GM18508 (cell line): ENCODE measurements at regions not wholly inside any gene's neighbourhood (a gene's known extent, or its start where the extent isn't known, plus 50 kb on each side); places are given as distances from the start of the nearest gene placed in this dataset.
"Not testable (repeated sequence)": the region's sequence is repeated elsewhere in the genome, so short reads cannot be mapped to it uniquely, and the experiment has no call there.

Experiments used
- ATAC-seq: cut with Tn5 transposase; IDR thresholded peaks from one replicate; pipeline ENCODE4 v1.9.1; 2021; ENCODE audit warnings: moderate number of reproducible peaks; ENCODE audit not compliant: insufficient read depth, unreplicated experiment

DNA sequence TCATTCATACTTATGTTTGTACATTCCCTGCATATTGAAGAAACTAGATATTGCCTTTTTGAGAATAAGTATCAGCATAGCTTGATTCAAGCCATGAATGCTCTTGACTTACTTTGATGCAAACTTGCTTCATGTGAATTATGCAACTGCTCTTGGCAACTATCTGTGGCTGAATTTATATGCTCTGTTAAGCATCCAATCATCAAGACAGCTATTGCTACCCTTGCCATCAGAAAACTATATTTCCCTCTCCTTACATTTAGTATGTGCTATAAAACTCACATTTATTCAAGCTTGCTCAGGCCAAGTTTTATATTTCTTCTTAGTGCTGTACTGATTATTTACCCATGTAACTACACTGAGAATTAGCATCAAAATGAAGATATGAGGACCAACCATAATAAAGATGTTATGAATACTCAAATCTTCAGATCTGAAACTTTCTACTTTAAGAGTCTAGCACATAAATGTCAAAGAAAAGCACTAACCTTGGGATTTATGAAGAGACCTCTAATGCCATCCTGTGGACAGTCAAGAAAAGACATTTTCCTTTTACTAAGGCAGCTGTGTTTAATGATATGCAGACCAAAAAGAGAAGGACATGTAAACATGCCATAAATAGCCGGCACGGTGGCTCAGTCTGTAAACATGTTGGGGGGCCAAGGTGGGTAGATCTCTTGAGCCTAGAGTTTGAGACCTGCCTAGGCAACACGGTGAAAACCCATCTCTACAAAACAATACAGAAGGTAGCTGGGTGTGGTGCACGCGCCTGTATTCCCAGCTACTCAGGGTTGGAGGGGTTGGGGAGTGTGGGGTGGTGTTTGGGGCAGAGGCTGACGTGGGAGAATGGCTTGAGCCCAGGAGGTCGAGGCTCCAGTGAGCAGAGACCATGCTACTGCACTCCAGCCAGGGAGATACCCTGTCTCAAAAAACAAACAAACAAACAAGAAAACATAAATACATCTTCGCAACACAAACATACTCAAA lies 267.0 kb upstream of the TYRP1 start:
- no peak for ATAC-seq

DNA sequence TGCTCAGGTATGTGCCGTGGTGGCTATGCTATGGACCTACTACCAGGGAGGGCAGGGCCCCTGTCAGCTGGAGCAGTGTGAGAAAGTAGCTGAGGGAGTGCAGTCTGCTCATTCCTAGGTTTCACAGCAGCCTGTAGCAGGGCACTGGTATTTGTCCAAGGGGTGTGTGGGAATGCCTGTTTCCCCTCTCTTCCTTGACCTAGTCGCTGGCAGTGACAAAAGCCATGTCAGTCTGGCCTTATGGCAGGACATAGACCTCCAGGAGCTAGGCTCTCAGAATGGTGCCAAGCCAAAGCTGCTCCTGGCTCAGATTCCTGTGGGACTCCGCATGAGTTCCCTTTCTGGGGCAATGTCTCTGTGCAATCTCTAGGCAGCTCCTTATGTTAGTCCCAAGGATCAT lies 253.9 kb upstream of the TYRP1 start:
- no peak for ATAC-seq

DNA sequence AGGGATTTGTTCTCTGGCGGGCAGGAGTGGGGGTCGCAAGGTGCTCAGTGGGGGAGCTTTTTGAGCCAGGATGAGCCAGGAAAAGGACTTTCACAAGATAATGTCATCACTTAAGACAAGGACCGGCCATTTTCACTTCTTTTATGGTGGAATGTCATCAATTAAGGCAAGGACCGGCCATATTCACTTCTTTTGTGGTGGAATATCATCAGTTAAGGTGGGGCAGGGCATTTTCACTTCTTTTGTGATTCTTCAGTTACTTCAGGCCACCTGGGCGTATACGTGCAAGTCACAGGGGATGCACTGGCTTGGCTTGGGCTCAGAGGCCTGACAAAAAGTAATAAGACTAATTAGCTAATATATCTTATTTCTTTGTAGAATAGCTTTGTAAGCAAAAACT lies 252.1 kb upstream of the TYRP1 start:
- not testable (repeated sequence) for ATAC-seq

DNA sequence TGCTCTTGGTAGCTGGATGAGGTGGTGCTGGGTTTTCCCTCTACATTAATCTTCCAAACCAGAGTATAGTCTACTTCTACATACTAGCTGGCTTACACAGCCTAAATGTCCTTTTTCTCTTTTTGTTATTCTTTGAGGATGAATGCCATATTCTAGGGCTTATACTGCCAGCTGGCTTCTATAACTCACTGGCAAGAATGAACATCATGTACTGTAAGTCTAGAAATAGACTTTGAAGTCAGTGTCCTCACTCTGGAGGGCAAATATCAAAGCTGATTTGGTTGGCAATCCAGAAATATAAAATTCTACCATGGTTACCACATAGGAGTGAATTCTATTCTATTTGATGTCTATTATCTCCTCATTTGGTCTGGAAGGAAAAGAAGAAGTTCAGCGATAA lies 251.7 kb upstream of the TYRP1 start:
- no peak for ATAC-seq

DNA sequence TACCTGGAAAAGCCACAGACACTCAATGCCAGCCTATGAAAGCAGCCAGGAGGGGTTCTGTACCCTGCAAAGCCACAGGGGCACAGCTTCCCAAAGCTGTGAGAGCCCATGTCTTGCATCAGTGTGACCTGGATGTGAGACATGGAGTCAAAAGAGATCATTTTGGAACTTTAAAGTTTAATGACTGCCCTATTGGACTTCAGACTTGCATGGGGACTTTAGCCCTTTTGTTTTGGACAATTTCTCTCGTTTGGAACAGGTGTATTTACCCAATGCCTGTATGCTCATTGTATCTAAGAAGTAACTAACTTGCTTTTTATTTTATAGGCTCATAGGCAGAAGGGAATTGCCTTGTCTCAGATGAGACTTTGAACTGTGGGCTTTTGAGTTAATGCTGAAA lies 244.9 kb upstream of the TYRP1 start:
- ATAC-seq, result no peak

DNA sequence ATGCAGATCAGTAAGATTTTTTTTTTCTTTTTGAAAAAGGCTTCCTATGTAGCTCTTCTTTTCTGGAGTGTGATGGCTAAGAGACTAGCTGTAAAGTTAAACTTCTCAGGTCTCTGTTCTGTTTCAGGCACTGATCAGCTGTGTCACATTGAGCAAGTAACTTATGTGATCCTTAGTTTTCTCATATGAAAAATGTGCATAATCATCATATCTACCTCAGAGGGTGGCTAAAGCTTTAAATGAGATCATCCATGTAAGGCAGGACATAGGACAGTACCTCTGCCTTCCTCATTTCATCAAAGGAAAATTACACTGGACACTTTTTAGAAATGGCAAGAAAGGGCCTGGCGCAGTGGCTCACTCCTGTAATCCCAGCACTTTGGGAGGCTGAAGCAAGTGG lies 235.9 kb upstream of the TYRP1 start:
- ATAC-seq, result no peak

DNA sequence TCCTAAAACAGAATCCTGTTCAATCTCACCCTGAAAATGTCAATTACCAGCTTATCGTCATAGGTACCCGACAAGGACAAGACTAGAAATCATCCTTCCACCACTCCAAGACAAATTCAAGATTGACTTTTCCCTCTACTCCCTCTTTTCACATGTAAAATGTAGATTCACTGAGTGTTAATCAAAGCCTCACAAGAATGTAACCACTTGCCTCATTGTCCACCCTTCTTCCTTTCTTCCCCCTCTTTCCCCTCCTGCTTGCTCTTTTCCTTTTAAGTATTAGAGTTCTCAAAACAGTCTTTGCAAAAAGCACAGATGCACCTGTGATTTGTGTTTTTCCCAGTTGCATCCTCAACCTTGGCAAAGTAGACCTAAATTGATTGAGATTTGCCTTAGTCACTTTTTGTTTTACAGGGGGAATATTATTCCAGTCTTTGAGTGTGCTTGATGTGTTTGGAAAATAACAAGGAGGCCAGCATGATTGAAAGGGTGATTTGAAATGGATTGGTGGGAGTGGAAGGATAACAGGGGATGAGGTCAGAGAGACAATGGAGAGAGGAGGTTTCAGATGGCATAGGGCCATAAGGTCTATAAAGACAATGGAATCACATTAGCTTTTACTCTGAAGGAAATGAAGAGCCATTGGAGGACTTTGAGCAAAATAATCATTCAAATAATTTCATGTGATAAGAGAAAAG lies 231.3 kb upstream of the TYRP1 start:
- ATAC-seq, result no peak

DNA sequence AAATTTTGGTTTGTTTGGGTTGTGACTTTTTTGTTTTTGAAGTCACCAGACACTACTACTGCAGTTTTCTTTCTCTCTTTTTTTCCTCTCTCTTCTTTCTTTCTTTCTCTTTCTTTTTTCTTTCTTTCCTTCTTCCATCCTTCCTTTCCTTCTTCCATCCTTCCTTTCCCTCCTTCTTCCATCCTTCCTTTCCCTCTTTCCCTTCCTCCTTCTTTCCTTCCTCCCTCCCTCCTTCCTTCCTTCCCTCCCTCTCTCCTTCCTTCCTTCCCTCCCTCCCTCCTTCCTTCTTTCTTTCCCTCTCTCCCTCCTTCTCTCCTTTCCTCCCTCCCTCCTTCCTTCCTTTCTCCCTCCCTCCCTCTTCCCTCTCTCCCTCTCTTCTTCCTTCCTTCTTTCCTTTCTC lies 230.3 kb upstream of the TYRP1 start:
- no peak for ATAC-seq

DNA sequence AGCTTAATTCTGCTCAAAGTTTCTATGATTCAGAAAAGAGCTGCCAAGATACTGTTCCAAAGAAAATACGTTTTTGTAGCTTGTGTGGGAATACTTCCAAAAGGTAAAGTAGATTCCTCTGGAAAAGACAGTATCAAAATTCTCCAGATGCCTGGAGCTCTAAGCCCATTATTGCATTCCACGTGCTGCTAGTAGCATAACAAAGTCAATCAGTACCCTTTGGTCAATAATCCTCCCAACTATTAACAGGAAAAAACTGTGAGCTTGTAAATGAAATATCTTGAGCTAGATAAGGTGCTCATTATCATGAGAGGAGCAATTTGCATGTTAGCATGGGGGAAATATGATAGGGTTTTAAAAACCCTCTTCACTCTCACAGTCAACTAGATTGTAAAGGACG lies 229.5 kb upstream of the TYRP1 start:
- ATAC-seq, result no peak

DNA sequence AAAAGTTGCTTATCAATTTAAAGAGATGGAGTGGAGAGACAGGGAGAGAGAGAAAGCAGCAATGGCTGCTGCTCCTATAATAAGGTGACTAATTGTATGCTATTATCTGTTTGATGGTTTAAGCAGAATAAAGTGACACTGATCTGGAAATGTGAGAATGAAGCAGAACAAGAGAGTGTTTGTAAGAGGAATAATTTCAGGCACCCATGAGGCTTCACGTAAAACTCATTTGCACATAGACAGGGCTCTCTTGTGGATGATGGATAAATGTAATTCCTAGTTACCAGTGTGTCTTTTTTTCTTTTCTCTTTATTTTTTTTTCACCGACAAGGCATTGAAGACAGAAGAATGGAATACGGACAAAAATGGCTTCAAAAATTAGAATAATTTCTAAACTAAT lies 228.8 kb upstream of the TYRP1 start:
- ATAC-seq, result no peak

DNA sequence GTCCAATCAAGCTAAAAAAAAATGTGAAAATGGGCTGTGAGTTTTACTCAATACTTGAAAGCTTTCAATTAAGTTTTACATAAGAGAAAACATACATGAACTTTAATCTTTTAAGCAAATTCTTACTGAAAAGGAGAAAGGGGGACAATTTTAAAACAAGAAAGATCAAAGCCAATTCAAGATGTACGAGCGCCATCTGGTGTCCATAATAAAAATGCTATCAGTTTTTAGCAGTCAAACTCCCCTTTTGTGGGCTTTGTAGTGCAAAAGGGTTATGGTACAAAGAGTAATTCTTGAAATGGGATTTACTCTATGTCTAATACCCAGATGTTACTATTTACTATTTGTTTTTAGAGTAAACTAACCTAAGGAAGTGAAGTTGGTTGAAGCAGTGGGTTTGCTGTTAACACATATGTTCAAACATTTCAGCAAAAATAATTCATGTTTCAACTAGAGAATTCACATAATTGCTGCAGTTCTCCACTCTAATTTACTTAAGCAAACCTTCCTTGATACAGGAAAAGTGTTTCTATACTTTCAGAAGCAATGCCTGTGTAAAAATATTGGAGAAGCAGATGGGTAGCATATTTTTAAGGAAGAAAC lies 228.2 kb upstream of the TYRP1 start:
- no peak for ATAC-seq

DNA sequence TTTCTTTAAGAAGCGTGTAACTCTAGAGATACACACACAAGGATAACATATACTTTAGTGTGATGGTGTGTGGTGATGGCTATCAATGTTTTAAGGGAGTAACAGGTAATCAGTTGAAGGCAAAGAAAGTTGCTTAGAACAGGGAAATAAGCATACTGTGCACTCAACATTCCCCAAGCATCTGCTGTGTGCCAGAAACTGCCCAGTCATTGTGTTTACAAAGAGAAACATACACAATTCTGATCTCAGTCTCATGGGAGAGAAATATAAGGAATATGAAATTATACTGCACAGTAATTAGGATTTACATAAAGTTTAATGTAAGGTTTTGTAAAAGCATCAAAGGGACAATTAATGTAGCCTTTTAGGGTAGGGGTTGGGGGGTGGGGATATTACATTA lies 224.1 kb upstream of the TYRP1 start:
- no peak for ATAC-seq

DNA sequence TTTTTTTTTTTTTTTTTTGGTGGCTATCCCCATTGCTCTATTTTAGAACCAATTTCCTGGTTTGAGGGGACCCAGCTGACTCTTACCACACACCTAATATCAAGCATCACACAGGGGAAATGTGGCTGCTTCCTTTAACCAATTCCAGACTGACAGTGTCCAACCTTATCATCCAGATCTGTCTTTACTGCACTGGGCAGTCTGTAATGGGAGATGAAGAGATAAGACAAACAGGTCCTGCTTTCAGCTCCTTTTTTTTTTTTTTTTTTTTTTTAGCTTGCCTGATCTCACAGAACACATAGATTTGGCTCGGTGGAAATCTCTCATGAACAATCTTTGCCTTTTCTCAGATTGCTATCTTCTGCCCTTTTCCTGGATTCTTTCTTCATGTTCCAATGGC lies 198.8 kb upstream of the TYRP1 start:
- ATAC-seq, result no peak

DNA sequence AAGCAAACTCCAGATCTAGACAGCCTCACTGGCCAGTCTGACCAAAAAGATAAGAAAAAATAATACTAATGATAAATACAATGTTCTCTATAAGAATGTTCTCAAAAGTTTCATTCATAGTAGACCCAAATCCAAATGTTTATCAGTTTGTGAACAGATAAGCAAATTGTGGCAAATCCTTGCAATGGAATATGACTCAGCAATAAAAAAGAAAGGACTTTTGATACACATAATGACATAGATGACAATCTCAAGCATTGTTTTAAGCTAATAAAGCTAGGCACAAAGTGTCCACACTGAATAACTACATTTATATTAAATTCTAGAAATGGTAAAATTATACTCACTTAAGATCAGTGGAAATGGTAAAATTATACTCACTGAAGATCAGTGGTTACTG lies 195.4 kb upstream of the TYRP1 start:
- no peak for ATAC-seq

DNA sequence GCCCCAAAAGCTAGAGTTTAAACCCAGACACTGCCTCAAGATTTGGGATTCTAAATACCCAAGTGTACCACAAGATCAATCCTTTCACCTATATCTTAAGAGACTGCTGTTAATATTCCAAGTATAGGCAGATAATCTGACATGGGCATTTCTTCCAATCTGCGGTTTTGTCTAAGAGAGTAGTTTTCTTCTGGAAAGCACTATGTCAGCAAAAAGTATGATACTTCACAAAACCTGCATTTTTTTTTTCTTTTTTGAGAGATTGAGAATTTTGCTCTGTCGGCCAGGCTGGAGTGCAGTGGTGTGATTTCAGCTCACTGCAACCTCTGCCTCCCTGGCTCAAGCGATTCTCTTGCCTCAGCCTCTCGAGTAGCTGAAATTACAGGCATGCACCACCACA lies 190.7 kb upstream of the TYRP1 start:
- no peak for ATAC-seq

DNA sequence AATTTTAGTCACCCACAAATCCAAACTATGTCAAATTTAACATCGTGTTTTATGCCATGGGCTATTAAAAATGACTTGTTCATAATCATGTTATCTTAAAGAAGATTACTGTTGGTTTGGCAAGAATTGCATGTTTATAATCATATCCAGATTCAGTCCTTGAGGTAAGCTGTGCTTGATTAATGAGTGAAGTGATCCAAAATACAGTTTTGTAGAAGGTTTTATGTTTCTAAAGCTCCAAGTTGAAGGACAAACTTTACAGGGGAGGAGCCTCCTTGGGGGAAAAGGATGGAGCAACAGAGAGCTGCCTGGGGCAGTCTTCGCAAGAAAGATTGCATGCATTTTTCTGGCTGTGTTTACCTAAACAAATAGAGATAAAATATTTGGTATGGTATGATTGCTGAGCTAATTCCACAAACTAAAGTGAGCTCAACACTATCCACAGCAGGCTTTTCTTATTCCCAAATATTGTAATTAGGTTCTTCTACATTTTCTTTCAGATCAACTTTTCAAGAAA lies 189.5 kb upstream of the TYRP1 start:
- no peak for ATAC-seq

DNA sequence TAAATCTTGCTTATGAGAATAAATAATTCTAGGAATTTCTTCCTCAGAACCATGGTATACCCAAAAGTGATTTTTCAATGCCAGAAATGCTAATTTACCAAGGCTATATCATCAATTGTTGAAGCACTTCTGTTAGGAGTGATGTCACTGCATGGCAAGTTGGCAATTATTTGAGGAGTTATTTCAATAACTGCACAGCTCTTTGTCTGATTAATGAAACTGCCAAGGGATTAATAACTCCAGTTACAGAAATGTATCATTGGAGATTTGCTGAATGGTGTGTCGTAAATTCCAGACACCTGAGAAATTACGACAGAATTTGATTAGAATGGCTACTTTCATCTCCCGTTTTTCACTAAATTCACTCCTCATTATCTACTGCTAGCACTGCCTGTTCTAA lies 182.6 kb upstream of the TYRP1 start:
- ATAC-seq, result no peak

DNA sequence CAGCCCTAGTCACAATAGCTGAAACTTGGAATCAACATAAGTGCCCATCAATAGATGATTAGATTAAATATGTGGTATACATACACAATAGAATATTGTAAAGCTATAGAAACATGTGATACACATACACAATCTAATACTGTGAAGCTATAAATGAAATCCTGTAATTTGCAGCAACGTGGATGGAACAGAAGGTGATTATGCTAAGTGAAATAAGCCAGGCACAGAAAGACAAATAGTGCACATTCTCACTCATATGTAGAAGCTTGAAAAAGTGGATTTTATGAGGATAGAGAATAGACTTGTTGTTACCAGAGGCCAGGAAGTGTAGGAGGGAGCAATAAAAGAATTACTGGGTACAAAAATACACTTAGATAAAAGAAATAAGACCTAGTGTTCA lies 181.5 kb upstream of the TYRP1 start:
- no peak for ATAC-seq

DNA sequence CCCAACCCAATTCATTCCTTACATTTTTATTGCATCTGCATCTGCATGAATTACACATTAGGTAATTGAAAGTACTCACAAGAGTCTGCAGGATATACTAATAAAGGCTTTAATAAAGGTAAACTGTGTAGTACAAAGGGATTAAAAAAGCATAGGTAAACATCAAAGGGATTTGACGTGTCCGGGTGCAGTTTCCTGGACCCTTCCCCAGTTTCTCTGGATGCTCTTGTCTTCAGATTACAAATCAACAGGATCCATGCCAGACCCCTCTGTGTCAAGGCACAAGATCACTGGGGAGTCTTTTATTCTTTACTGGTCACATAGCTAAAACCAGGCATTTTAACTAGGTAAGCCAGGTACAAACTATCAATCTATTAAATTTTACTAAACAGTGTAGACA lies 177.2 kb upstream of the TYRP1 start:
- no peak for ATAC-seq

DNA sequence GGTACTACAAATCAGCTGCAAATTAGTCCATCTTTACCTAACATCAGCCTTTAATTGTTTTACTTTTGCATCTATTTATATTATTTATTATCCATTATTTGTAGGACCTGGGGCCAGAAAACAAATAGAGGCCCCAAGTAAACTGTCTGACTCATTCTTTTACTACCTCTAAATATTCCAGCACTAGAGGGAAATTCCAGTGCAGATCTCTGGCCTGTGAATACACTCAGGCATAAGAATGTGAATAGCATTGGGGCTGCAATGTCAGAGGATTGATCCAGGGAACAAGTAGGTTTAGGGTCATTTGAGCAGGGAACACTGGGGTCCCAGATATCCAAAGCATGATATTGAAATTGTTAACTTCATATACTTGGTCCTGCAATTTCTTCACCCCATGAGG lies 176.6 kb upstream of the TYRP1 start:
- ATAC-seq, result no peak
